NOMO-1 (cell line): ENCODE measurements at regions not wholly inside any gene's neighbourhood (a gene's known extent, or its start where the extent isn't known, plus 50 kb on each side); places are given as distances from the start of the nearest gene placed in this dataset.
"Not testable (repeated sequence)": the region's sequence is repeated elsewhere in the genome, so short reads cannot be mapped to it uniquely, and the experiment has no call there.

Source experiments
- DNase-seq, 2 experiments: peaks; one replicate each; lab custom pipeline; 2025; ENCODE audit not compliant: unreplicated experiment in 2 of 2; lab: John Stamatoyannopoulos, UW

DNA sequence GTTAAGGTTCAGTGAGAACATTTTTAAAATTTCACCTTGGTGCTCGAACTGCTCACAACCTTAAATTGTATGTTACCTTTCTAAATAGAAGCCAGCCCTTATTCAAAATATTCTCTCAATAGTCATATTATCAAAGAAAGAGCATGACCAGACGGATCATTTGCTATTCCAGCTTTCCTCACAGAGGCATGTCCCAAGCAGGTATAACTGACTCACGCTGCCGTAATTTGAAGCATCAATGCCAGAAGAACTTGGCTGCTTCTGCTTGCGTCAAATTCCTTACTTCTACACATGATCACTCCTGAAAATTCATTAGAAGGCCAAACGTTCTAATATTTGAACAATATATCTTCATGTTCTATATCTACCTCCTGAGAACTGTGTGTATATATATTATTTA is 69.5 kb upstream of the VGLL4 start:
- no peak for DNase-seq

DNA sequence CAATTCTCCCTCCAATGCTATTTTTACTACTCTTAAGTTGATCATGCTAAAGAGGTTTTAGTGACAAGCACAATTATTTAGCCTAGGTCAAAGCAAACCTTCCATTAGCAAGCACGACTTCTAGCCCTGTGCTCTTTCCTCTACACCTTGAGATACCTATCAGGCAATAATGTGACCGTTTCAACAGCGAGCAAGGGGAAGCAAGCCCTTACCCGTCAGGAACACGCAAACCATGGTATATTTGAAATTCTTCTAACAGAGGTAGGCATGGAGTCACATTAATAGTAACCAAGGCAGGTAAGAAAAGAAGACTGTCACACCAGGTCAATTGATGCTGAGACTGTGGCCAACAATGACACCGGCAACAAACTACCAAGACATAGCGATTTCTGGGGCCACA is 68.9 kb upstream of the VGLL4 start:
- DNase-seq = no peak

DNA sequence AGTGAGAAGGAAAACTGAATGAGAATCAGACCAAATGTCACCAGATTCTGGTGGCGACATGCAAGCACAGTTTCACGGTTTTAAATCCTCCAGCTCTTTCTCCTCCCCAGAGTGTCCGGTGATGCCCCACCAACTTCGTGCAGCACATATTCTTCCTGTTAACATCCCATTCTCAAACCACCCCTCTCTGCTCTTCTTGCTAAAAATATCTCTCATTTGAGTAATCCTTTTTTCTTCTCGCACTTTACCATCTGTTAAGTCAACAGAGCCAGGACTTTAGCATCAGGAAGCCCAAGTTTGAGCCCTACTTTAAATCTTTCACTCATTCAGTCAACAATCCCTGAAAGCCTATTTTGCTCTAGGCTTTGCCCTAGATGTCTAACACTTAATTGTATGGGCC is 68.2 kb upstream of the VGLL4 start:
- DNase-seq = no peak

DNA sequence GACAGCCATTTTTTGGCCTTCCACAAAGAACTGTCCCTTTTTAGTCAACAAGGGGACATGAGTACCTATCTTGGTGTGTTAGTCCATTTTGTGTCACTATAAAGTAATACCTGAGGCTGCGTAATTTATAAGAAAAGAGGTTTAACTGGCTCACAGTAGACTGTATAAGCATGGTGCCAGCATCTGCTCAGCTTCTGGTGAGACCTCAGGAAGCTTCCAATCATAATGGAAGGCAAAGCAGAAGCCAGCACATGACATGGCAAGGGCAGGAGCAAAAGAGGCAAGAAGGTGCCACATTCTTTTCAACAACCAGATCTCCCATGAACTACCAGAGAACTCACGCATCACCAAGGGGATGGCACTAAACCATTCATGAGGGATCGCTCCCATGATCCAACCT is 66.1 kb upstream of the VGLL4 start:
- no peak for DNase-seq

DNA sequence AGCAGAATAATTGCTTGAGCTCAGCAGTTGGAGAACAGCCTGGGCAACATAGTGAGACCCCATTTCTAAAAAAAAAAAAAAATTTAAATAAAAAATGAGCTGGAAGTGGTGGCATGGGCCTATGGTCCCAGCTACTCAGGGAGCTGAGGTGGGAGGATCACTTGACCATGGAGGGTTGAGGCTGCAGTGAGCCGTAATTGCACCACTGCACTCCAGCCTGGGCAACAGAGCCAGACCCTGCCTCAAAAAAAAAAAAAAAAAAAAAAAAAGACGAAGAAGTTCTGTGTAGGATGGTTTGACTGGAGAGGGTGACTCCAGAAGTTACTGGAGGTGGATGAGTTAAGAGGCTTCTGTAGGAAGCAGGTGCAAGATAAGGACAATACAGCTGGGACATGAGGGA is 63.4 kb upstream of the VGLL4 start:
- not testable (repeated sequence) for DNase-seq

DNA sequence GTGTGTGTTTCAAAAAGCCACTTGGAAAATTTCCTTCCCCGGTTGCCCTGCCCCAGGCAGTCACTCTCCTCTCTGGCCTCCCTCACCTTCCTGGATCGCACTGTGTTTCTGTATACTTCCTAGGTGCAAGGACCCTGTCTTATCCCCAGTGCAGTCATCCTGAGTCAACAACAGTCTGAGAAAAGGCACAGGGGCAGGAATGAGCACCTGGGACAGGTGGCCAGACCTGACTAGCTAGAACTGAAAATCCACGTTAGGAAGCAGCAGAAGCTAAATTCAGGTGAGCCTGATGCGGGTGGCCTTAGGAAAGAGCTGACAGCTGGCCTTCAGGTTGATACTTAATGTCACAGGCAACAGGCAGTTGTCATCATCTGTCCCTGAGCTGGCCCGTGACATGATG is 62.9 kb upstream of the VGLL4 start:
- no peak for DNase-seq

DNA sequence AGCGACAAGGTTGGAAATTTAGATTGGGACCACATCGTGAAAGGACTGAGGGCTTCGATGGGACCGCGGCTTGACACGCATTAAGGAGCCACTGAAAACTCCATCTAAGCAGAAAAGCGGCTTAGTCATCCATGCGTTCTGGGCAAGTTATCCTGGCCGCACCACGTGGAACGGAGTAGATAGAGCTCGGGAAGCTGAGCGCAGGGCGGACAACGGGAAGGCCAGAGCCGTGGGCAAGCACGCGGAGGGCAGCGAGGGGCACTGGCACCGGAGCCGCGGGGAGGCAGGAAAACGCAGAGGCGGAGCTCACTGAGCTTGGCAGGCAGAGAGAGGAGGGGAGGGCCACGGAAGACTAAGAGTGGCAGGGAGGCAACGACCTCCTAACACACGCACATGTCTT is 61.3 kb upstream of the VGLL4 start:
- DNase-seq = no peak

DNA sequence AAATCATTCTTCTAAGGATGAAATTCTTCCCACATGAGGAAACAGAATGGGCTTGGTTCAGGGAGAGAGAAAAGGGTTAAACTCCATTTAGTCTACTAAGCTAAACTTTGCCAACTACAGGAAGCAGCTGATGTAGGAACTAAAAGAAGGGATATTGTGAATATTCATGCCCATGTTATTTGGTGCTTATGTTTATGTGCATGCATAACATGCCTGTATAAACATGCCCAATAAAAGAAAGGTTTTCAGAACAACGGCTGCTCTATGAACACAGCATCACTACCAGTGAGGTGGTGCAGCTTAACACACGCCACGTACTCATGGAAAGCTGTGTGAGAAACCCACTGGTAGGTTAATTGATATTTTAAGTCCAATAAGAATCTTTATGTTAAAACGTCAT is 59.4 kb upstream of the VGLL4 start:
- DNase-seq = no peak

DNA sequence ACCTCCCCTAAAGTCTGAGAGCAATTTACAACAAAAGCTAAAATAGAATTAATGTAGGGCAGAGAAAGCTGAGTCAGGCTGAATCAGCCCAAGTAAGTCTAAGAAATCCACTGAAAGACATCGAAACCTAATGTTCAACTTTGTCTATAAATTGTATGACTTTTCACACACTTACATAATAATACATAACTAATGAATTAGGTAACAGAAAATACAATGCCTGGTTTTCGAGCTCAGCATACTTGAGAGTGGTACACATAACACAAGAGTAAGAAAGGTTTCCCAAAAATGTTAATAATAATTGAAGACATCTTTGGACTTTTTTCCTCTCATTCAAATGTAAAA is 55.3 kb upstream of the VGLL4 start:
- DNase-seq = no peak

DNA sequence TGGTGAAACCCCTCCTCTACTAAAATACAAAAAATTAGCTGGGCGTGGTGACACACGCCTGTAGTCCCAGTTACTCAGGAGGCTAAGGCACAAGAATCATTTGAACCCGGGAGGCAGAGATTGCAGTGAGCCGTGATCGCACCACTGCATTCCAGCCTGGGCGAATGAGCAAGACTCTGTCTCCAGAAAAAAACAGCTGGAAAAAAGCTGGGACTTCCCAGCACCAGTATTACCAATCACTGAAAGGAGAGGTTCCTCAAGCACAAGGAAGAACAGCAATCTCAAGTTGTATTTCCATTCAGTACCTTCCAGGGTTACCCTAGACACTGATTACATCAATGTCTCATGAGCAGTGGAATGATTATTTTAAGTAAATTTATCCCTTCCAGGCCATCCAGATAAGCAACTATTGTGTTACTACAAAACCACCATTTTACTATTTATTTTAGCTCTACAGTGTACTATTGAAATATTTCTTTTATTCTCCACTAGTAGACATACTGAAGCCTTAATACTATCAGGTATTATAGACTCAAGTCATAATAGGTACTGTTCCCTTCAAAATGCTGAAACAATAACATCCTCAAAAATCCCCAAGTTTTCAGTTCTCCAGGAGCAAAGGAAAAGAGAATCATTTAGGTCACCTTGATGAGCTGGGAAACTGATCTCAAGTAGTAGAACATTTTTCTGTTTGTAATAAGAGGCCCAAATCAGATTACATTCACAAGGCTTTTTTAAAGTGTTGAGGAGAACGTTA is 54.8 kb upstream of the VGLL4 start:
- DNase-seq = no peak

DNA sequence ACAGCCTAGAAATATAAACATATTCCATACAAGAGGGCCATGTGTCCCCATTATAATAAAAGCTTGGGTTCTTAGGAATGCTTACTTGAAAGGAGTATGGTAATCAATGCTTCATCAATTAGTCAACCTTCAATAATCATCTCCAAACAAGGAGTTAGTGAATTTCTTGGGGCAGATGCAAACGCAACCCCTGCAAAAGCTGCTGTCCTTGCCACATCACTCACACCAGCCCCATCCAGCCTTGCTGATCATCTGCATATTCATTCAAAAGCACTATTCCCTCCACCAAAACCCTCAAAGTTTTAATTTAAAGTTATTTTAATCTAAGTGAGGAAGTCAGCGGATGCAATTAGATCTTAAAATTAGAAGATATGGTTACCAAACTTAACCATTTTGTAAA is 54.0 kb upstream of the VGLL4 start:
- no peak for DNase-seq

DNA sequence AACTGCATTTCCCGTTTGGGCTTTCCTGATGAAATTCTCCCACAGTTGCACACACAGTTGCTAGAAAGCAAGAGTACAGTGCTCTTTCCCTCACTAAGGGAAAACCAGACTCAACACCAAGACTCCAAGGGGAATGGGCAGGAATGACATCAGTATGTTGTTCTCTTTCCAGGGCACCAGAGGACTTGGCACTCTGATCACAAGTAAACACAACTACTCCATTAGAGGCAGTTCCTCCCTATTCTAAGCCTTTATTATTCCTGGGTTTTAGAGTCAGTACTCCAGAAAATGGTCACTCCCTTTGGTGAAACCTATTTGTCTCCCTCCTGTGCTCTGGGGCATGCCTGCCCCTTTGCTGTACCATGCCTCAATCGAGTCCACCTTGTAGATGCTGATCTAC is 52.3 kb upstream of the VGLL4 start:
- DNase-seq = no peak
